B cell (primary cell): ENCODE measurements at regions not wholly inside any gene's neighbourhood (a gene's known extent, or its start where the extent isn't known, plus 50 kb on each side); places are given as distances from the start of the nearest gene placed in this dataset.
"Not testable (repeated sequence)": the region's sequence is repeated elsewhere in the genome, so short reads cannot be mapped to it uniquely, and the experiment has no call there.

Experiments used
- ATAC-seq: fragments of 200-7000 bp; cut with Tn5 transposase; one replicate; pipeline ENCODE4 v1.10.0; 2021; ENCODE audit warnings: low read depth, mild to moderate bottlenecking, moderate number of reproducible peaks, moderate library complexity
- CTCF ChIA-PET: fragments of 350-600 bp; sonication (Branson Sonifier 250); formaldehyde crosslinking; loops from one replicate; lab custom pipeline; 2021; ENCODE audit warnings: antibody characterized with exemption, inconsistent platforms; lab: Charles Lee
- POLR2A ChIA-PET: fragments of 350-600 bp; sonication (Branson Sonifier 250); formaldehyde crosslinking; loops from one replicate; lab custom pipeline; 2021; ENCODE audit warnings: antibody characterized with exemption; lab: Charles Lee
- DNase-seq: peaks from one replicate; pipeline ENCODE4 v3.0.0; 2013
- H2AFZ ChIP-seq: 2 replicates; pipeline ENCODE4 v1.6.1; 2012; ENCODE audit warnings: mild to moderate bottlenecking, low read depth, low read length; ENCODE audit not compliant: insufficient read depth, poor library complexity, severe bottlenecking
- H3K27ac ChIP-seq, 2 donors: 1 replicate in 1 of 2; 2 replicates in 1 of 2; pipeline ENCODE4 v1.5.1; 2012 to 2013; ENCODE audit warnings: low read length in 2 of 2, mild to moderate bottlenecking in 2 of 2, moderate library complexity in 1 of 2
- H3K27me3 ChIP-seq, 4 experiments: fragments of 200-600 bp in 1 of 4; sonication (generic) in 1 of 4; replicated peaks in 1 of 4; 1 replicate in 2 of 4; 2 replicates in 2 of 4; pipeline versions ENCODE4 v1.6.1 to v1.7.0; 2013 to 2016; ENCODE audit warnings: low read length in 3 of 4, mild to moderate bottlenecking in 2 of 4, mixed read lengths in 1 of 4, moderate library complexity in 1 of 4; ENCODE audit not compliant: insufficient read depth in 4 of 4, control insufficient read depth in 3 of 4; ENCODE audit errors: control extremely low read depth in 1 of 4
- H3K36me3 ChIP-seq, 2 experiments: replicated peaks in 1 of 2; 1 replicate in 1 of 2; 2 replicates in 1 of 2; pipeline versions ENCODE4 v1.6.1 to v1.7.1; 2013; ENCODE audit warnings: low read length in 1 of 2; ENCODE audit not compliant: insufficient read depth in 2 of 2, control insufficient read depth in 1 of 2; ENCODE audit errors: control extremely low read depth in 1 of 2, extremely low read depth in 1 of 2
- H3K4me1 ChIP-seq, 2 donors: fragments of 200-600 bp in 1 of 2; sonication (generic) in 1 of 2; 1 replicate in 1 of 2; 2 replicates in 1 of 2; pipeline versions ENCODE4 v1.5.1 to v1.6.1; 2013 to 2017; ENCODE audit warnings: low read length in 2 of 2; ENCODE audit not compliant: control insufficient read depth in 2 of 2, insufficient read depth in 2 of 2
- H3K4me2 ChIP-seq: replicated peaks from 2 replicates; pipeline ENCODE3; 2012; ENCODE audit warnings: mild to moderate bottlenecking, low read depth, low read length; ENCODE audit not compliant: poor library complexity, severe bottlenecking
- H3K4me3 ChIP-seq, 5 experiments: fragments of 200-600 bp in 1 of 5; sonication (generic) in 1 of 5; 1 replicate in 3 of 5; 2 replicates in 2 of 5; pipeline versions ENCODE4 v1.5.1 to v1.7.0; 2011 to 2016; ENCODE audit warnings: low read length in 4 of 5, mild to moderate bottlenecking in 4 of 5, low read depth in 2 of 5, control low read depth in 1 of 5, moderate library complexity in 1 of 5; ENCODE audit not compliant: insufficient read depth in 1 of 5; ENCODE audit errors: control extremely low read depth in 1 of 5, extremely low read depth in 1 of 5
- H3K79me2 ChIP-seq: fragments of 200-600 bp; sonication (generic); one replicate; pipeline ENCODE4 v1.6.0; 2016; ENCODE audit warnings: low read length; ENCODE audit not compliant: control insufficient read depth, insufficient read depth
- H3K9ac ChIP-seq: fragments of 200-600 bp; sonication (generic); 2 replicates; pipeline ENCODE4 v1.6.1; 2017; ENCODE audit warnings: mild to moderate bottlenecking, low read length, moderate library complexity
- H3K9me3 ChIP-seq, 3 donors: one replicate each; pipeline versions ENCODE4 v1.6.1 to v1.7.1; 2013; ENCODE audit warnings: low read length in 2 of 3; ENCODE audit not compliant: control insufficient read depth in 2 of 3, insufficient read depth in 1 of 3; ENCODE audit errors: control extremely low read depth in 1 of 3
- H4K20me1 ChIP-seq: 2 replicates; pipeline ENCODE4 v1.6.0; 2012; ENCODE audit warnings: mild to moderate bottlenecking, low read length; ENCODE audit not compliant: insufficient read depth, control insufficient read depth, poor library complexity, severe bottlenecking
- H3K27ac Mint-ChIP-seq: one replicate; pipeline ENCODE4 v1.8.0; 2021; ENCODE audit warnings: mixed read lengths
- H3K27me3 Mint-ChIP-seq: one replicate; pipeline ENCODE4 v1.8.0; 2021; ENCODE audit warnings: mixed read lengths
- H3K4me1 Mint-ChIP-seq: one replicate; pipeline ENCODE4 v1.8.0; 2021; ENCODE audit warnings: mixed read lengths
- H3K4me3 Mint-ChIP-seq: one replicate; pipeline ENCODE4 v1.8.0; 2021; ENCODE audit warnings: mixed read lengths
- H3K9me3 Mint-ChIP-seq: one replicate; pipeline ENCODE4 v1.8.0; 2022; ENCODE audit warnings: mixed read lengths; ENCODE audit not compliant: insufficient read depth
- CTCF ChIP-seq: fragments of 200-600 bp; IDR thresholded peaks from one replicate; pipeline ENCODE4 v1.8.0; 2022; ENCODE audit warnings: antibody characterized with exemption, mild to moderate bottlenecking
- EZH2 ChIP-seq: IDR thresholded peaks from 2 replicates; pipeline ENCODE4 v1.6.1; 2012; ENCODE audit warnings: borderline replicate concordance, low read depth, mild to moderate bottlenecking, moderate library complexity, low read length; ENCODE audit not compliant: insufficient read depth, poor library complexity, severe bottlenecking
- WGBS: methylation state at CpG from one replicate; pipeline ENCODE4 v1.1.5; 2013; ENCODE audit warnings: missing lambda C conversion rate; ENCODE audit not compliant: insufficient coverage; 5-methylcytosine and 5-hydroxymethylcytosine counted together
- intact Hi-C: fragments of 100-400 bp; cut with micrococcal nuclease; formaldehyde crosslinking; loops from one replicate; pipeline ENCODE4 v1.10.0; 2022

GRCh38 chr20:47889751-47890150 is 104.5 kb upstream of the SULF2 start:
- H3K36me3 ChIP-seq, DNase-seq, H3K27ac Mint-ChIP-seq, H3K27ac ChIP-seq, H2AFZ ChIP-seq, H3K9ac ChIP-seq, H3K9me3 ChIP-seq, H3K9me3 Mint-ChIP-seq, intact Hi-C loops, H3K4me3 Mint-ChIP-seq, H3K4me1 Mint-ChIP-seq, H3K4me3 ChIP-seq, H3K27me3 Mint-ChIP-seq, ATAC-seq, H4K20me1 ChIP-seq, CTCF ChIA-PET, H3K4me2 ChIP-seq, H3K4me1 ChIP-seq, POLR2A ChIA-PET, H3K79me2 ChIP-seq, H3K27me3 ChIP-seq: not testable (repeated sequence)
- 82% methylated on average over 10 of the region's 12 CpGs for WGBS

GRCh38 chr20:47888351-47888750 is 103.1 kb upstream of the SULF2 start:
- CTCF ChIA-PET = no interaction called here
- DNase-seq (no peak), ATAC-seq (no peak)
- no peak overlapping the region for H3K27ac ChIP-seq
- no peak overlapping the region for H3K4me3 ChIP-seq
- Mint-ChIP-seq H3K27me3 (peaks cover 8% of the 10 kb centered on the region), H3K27ac (no peak overlapping the region), H3K4me1 (no peaks in the 10 kb centered on the region), H3K4me3 (no peak overlapping the region), H3K9me3 (no peaks in the 10 kb centered on the region)
- H2AFZ ChIP-seq = no peak overlapping the region
- TF ChIP-seq EZH2 (no peak), CTCF (no peak)
- no peaks in the 10 kb centered on the region for H3K36me3 ChIP-seq
- no peaks in the 10 kb centered on the region for H3K4me1 ChIP-seq
- intact Hi-C loops = no loop called here
- H3K79me2 ChIP-seq = no peaks in the 10 kb centered on the region
- no peaks in the 10 kb centered on the region for H3K9me3 ChIP-seq
- H4K20me1 ChIP-seq = no peaks in the 10 kb centered on the region
- 87% methylated on average over 14 of the region's 14 CpGs for WGBS
- H3K4me2 ChIP-seq = no peak overlapping the region
- POLR2A ChIA-PET = no interaction called here
- H3K27me3 ChIP-seq = peaks cover 0 to 3% (median 1%) of the 10 kb centered on the region in 4 experiments
- H3K9ac ChIP-seq = no peak overlapping the region
